ENCODE measurements at regions not wholly inside any gene's neighbourhood (a gene's known extent, or its start where the extent isn't known, plus 50 kb on each side); places are given as distances from the start of the nearest gene placed in this dataset.

- TF ChIP-seq CTCF (IDR thresholded peaks at IDR 0.05): no peak
- no peak for TF ChIP-seq POLR2AphosphoS5 (IDR thresholded peaks at IDR 0.05; ENCODE audit: low read depth, low read length)
- TF ChIP-seq REST (IDR thresholded peaks at IDR 0.05; ENCODE audit: insufficient read depth in 1 of 2, low read depth in 2 of 2, low read length in 1 of 2): no peak
- no peak for TF ChIP-seq SIN3A (IDR thresholded peaks at IDR 0.05; ENCODE audit: borderline replicate concordance, insufficient read depth, low read depth, low read length)
These were observed 1244.4 kb downstream of the SORCS3 start for GRCh38 chr10:105885495-105885894.

Data from Panc1 (cell line).